ENCODE measurements at regions not wholly inside any gene's neighbourhood (a gene's known extent, or its start where the extent isn't known, plus 50 kb on each side); places are given as distances from the start of the nearest gene placed in this dataset.

GRCh38 chr10:130891066-130891465 is 420.5 kb downstream of the TCERG1L start:
- TF ChIP-seq CTCF (IDR thresholded peaks at IDR 0.05) (no peak), POLR2A (IDR thresholded peaks at IDR 0.05) (no peak), POLR2AphosphoS5 (IDR thresholded peaks at IDR 0.05) (no peak)
